ENCODE measurements at regions not wholly inside any gene's neighbourhood (a gene's known extent, or its start where the extent isn't known, plus 50 kb on each side); places are given as distances from the start of the nearest gene placed in this dataset.

DNA sequence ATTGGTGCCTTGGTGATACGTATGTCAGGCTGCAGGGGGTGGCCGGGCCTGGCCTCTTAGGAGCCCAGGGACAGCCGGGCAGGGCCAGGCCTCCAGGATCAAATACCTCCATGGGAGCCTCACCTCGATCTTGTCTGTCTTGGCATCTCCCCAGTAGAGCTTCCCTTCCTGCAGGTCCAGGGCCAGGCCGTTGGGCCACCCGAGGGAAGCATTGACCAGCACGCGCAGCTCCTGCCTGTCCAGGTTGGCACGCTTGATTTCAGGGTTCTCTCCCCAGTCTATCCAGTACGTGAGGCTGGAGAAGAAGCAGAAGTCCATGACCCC lies 137.7 kb downstream of the CRYBB2 start:
- H2AFZ ChIP-seq (ENCODE audit: low read depth, low read length) = no peak overlapping the region
- H3K27me3 ChIP-seq (ENCODE audit: insufficient read depth, low read length) = no peaks in the 10 kb centered on the region
- peaks cover 10% of the 10 kb centered on the region for H3K36me3 ChIP-seq (ENCODE audit: insufficient read depth, low read length)
- H3K4me3 ChIP-seq (ENCODE audit: low read length) = no peak overlapping the region
- H3K9me3 ChIP-seq (ENCODE audit: low read length) = no peaks in the 10 kb centered on the region
- H3K4me1 ChIP-seq (ENCODE audit: insufficient read depth, low read length) = no peaks in the 10 kb centered on the region

DNA sequence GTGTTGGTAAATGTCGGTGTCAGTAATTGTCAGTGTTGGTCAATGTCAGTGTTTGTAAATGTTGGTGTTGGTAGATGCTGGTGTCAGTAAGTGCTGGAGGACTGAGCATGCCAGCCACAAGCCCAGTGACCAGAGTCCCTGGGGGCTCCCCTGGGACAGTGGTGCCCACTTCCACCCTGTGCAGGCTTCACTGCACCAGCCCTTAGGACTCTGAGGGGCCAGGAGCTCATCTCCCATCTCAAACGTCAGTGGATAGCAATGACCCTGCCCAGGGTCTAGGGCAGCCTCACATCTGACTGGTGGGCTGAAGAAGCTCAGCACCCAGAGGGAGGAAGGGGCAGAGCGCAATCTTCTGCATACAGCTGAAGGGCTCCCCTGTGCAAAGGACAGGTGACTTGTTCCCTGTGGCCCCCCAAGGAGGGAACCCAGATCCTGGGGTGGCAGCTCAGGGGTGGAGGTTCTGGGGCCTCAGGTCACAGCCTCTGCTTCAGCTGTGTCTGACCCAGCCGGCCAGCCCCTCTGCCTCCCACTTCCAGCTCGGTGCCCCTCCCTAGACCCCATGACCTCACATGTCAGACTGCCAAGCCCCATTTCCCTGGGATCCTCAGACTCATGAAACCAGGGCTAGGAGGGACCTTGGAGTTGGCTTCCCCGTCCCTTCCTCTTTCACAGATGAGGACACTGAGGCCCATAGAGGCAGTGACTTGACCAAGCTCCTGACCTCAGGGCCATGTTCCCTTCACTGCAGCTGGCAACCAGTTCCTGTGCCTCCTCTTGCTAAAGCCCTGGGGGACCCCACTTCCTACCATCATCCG lies 138.4 kb downstream of the CRYBB2 start:
- H2AFZ ChIP-seq (ENCODE audit: low read depth, low read length) = no peak overlapping the region
- no peaks in the 10 kb centered on the region for H3K4me1 ChIP-seq (ENCODE audit: insufficient read depth, low read length)
- no peaks in the 10 kb centered on the region for H3K27me3 ChIP-seq (ENCODE audit: insufficient read depth, low read length)
- H3K9me3 ChIP-seq (ENCODE audit: low read length) = no peaks in the 10 kb centered on the region
- peaks cover 6% of the 10 kb centered on the region for H3K36me3 ChIP-seq (ENCODE audit: insufficient read depth, low read length)
- no peak overlapping the region for H3K4me3 ChIP-seq (ENCODE audit: low read length)

GRCh38 chr22:25358421-25359170 lies 139.2 kb downstream of the CRYBB2 start:
- H3K4me3 ChIP-seq (ENCODE audit: low read length) = no peak overlapping the region
- H2AFZ ChIP-seq (ENCODE audit: low read depth, low read length) = no peak overlapping the region
- H3K36me3 ChIP-seq (ENCODE audit: insufficient read depth, low read length) = peaks cover 6% of the 10 kb centered on the region
- H3K4me1 ChIP-seq (ENCODE audit: insufficient read depth, low read length) = no peaks in the 10 kb centered on the region
- H3K9me3 ChIP-seq (ENCODE audit: low read length) = no peaks in the 10 kb centered on the region
- H3K27me3 ChIP-seq (ENCODE audit: insufficient read depth, low read length) = no peaks in the 10 kb centered on the region

DNA sequence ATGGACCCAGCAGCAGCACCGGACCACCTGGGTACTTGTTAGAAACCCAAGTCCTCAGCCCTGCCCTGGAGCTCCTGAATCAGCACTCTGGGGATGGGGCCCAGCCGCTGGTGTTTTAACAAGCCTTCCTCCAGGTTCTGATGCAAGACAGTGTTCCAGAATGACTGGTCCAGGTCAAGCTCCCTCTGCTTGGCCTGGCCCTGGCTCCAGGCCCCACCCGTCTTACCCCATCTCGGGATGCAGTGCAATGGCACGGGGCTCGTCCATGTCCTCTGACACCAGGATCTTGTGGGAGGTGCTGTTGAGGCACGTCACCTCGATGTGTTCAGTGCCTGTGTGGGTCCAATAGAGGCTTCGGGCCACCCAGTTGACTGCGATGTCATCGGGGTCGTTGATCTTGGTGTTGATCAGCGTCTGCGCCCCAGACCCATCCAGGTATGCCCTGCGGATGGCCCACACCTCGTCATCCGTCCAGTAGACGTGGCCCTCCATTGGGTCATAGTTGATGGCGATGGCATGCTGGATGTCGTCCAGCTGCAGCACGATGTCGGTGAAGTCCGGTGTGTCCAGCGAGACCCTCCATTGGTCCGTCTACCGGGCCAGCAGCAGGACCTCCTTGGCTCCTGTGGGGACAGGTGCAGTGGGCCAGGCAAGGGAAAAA lies 140.3 kb downstream of the CRYBB2 start:
- Histone ChIP-seq H3K4me1 (ENCODE audit: insufficient read depth, low read length) (no peaks in the 10 kb centered on the region), H3K27me3 (ENCODE audit: insufficient read depth, low read length) (no peaks in the 10 kb centered on the region), H3K36me3 (ENCODE audit: insufficient read depth, low read length) (peaks cover under 1% of the 10 kb centered on the region), H3K4me3 (ENCODE audit: low read length) (no peak overlapping the region), H2AFZ (ENCODE audit: low read depth, low read length) (no peak overlapping the region), H3K9me3 (ENCODE audit: low read length) (no peaks in the 10 kb centered on the region)

DNA sequence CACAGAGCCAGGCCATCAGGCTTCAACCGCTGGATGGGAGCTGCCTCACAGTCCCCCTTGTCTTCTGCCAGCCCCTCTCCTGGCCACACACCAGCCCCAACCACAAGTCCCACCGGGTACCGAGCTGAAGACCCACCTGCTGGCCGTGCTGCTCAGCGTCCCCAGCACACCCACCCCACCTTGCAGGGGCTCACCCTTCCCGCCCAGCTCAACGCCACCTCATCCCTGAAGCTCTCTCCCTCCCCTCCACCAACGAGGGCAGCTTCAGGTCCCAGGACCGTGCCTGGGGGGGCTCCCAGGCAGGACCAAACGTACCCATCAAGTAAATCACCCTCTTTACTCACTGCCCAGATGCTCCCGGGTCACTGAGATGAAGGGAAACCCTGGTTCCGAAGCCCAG lies 141.0 kb downstream of the CRYBB2 start:
- H3K4me3 ChIP-seq (ENCODE audit: low read length) = no peak overlapping the region
- no peaks in the 10 kb centered on the region for H3K4me1 ChIP-seq (ENCODE audit: insufficient read depth, low read length)
- H2AFZ ChIP-seq (ENCODE audit: low read depth, low read length) = no peak overlapping the region
- H3K36me3 ChIP-seq (ENCODE audit: insufficient read depth, low read length) = no peaks in the 10 kb centered on the region
- no peaks in the 10 kb centered on the region for H3K9me3 ChIP-seq (ENCODE audit: low read length)
- no peaks in the 10 kb centered on the region for H3K27me3 ChIP-seq (ENCODE audit: insufficient read depth, low read length)

DNA sequence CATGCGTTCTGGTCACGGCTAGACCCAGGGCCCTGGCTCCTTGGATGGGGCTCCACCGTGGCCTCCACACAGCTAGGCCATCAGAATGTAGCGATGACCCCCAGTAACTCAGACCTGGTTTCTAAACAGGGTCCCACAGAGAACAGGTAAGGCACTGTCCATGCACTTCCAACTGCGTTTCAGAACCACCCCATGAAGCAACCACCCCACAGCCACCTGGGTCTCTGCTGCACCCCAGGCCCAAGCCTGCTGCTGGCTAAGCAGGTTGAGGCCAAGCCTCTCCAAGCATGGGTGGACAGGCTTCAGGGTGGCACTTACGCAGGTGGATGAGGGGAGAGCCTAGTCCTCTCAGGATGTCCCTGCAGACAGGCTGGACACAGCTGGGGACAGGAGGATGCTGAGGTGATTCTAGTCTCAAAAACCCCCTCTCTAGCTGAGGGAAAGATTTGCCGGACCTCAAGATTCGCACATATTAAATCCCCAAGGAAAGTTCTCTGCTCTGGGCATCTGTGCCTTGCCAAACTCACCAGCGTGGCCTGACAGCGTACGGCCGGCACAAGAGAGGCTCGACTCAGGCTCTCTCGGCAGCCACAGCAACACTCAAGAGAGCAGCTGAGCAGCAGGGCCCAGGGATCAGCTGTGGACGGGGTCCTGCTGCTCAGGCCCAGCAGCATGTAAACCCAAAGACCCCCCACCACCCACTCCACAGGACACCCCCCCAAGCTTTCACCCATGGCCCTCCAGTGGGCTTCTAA lies 141.6 kb downstream of the CRYBB2 start:
- Histone ChIP-seq H3K9me3 (ENCODE audit: low read length) (no peaks in the 10 kb centered on the region), H3K36me3 (ENCODE audit: insufficient read depth, low read length) (no peaks in the 10 kb centered on the region), H3K4me1 (ENCODE audit: insufficient read depth, low read length) (no peaks in the 10 kb centered on the region), H2AFZ (ENCODE audit: low read depth, low read length) (no peak overlapping the region), H3K4me3 (ENCODE audit: low read length) (no peak overlapping the region), H3K27me3 (ENCODE audit: insufficient read depth, low read length) (no peaks in the 10 kb centered on the region)

GRCh38 chr22:25361899-25362214 lies 142.4 kb downstream of the CRYBB2 start:
- no peak overlapping the region for H2AFZ ChIP-seq (ENCODE audit: low read depth, low read length)
- H3K4me3 ChIP-seq (ENCODE audit: low read length) = no peak overlapping the region
- H3K27me3 ChIP-seq (ENCODE audit: insufficient read depth, low read length) = no peaks in the 10 kb centered on the region
- H3K9me3 ChIP-seq (ENCODE audit: low read length) = no peaks in the 10 kb centered on the region
- H3K36me3 ChIP-seq (ENCODE audit: insufficient read depth, low read length) = no peaks in the 10 kb centered on the region
- no peaks in the 10 kb centered on the region for H3K4me1 ChIP-seq (ENCODE audit: insufficient read depth, low read length)

DNA sequence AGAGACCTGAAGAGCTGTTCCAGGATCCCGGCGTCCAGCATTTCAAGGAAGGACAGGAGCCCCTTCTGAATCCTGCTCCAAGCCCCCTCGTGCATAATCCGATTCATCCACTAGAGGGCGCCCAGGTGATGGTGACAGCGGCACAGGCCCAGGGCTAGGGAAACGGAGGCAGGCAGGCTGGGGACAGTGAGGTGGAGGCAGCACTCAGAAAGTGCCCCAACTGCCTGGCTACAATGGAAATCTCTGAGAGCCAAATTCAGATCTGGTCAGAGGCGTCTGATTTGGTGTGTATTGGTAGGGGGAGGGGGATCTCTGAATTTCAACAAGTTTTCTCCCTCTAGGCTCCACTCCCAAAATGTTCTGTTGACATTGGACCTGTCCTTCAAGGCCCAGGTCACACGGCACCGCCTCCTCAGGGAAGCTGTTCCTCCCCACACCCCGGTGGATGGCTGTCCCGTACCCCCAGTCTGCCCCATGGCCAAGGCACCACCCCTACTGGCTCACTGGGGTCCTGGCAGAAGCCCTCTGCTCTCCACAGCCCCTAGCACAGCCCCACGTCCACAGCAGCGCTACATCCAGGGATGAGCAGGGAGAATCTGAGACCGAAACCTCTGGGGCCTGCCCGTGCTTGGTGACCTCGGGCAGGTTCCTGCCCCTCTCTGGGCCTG lies 142.9 kb downstream of the CRYBB2 start:
- Histone ChIP-seq H2AFZ (ENCODE audit: low read depth, low read length) (no peak overlapping the region), H3K4me1 (ENCODE audit: insufficient read depth, low read length) (no peaks in the 10 kb centered on the region), H3K4me3 (ENCODE audit: low read length) (no peak overlapping the region), H3K9me3 (ENCODE audit: low read length) (no peaks in the 10 kb centered on the region), H3K27me3 (ENCODE audit: insufficient read depth, low read length) (no peaks in the 10 kb centered on the region), H3K36me3 (ENCODE audit: insufficient read depth, low read length) (no peaks in the 10 kb centered on the region)

GRCh38 chr22:25362883-25363240 lies 143.4 kb downstream of the CRYBB2 start:
- Histone ChIP-seq H3K27me3 (ENCODE audit: insufficient read depth, low read length) (no peaks in the 10 kb centered on the region), H3K9me3 (ENCODE audit: low read length) (no peaks in the 10 kb centered on the region), H3K4me1 (ENCODE audit: insufficient read depth, low read length) (no peaks in the 10 kb centered on the region), H3K36me3 (ENCODE audit: insufficient read depth, low read length) (no peaks in the 10 kb centered on the region), H2AFZ (ENCODE audit: low read depth, low read length) (no peak overlapping the region), H3K4me3 (ENCODE audit: low read length) (no peak overlapping the region)

GRCh38 chr22:25363474-25363873 lies 144.0 kb downstream of the CRYBB2 start:
- no peak overlapping the region for H2AFZ ChIP-seq (ENCODE audit: low read depth, low read length)
- H3K4me3 ChIP-seq (ENCODE audit: low read length) = no peak overlapping the region
- no peaks in the 10 kb centered on the region for H3K36me3 ChIP-seq (ENCODE audit: insufficient read depth, low read length)
- no peaks in the 10 kb centered on the region for H3K27me3 ChIP-seq (ENCODE audit: insufficient read depth, low read length)
- H3K4me1 ChIP-seq (ENCODE audit: insufficient read depth, low read length) = no peaks in the 10 kb centered on the region
- H3K9me3 ChIP-seq (ENCODE audit: low read length) = no peaks in the 10 kb centered on the region

- H3K4me1 ChIP-seq (ENCODE audit: insufficient read depth, low read length) = peaks cover 5% of the 10 kb centered on the region
- no peaks in the 10 kb centered on the region for H3K36me3 ChIP-seq (ENCODE audit: insufficient read depth, low read length)
- H2AFZ ChIP-seq (ENCODE audit: low read depth, low read length) = no peak overlapping the region
- no peaks in the 10 kb centered on the region for H3K27me3 ChIP-seq (ENCODE audit: insufficient read depth, low read length)
- no peak overlapping the region for H3K4me3 ChIP-seq (ENCODE audit: low read length)
- H3K9me3 ChIP-seq (ENCODE audit: low read length) = no peaks in the 10 kb centered on the region
These were observed 144.8 kb downstream of the CRYBB2 start for GRCh38 chr22:25364281-25364680.

GRCh38 chr22:25364736-25365241 lies 145.3 kb downstream of the CRYBB2 start:
- Histone ChIP-seq H3K4me1 (ENCODE audit: insufficient read depth, low read length) (peaks cover 5% of the 10 kb centered on the region), H3K36me3 (ENCODE audit: insufficient read depth, low read length) (no peaks in the 10 kb centered on the region), H3K4me3 (ENCODE audit: low read length) (no peak overlapping the region), H3K27me3 (ENCODE audit: insufficient read depth, low read length) (no peaks in the 10 kb centered on the region), H2AFZ (ENCODE audit: low read depth, low read length) (no peak overlapping the region), H3K9me3 (ENCODE audit: low read length) (no peaks in the 10 kb centered on the region)
